HG03196 (cell line): ENCODE measurements at regions not wholly inside any gene's neighbourhood (a gene's known extent, or its start where the extent isn't known, plus 50 kb on each side); places are given as distances from the start of the nearest gene placed in this dataset.
"Not testable (repeated sequence)": the region's sequence is repeated elsewhere in the genome, so short reads cannot be mapped to it uniquely, and the experiment has no call there.

Experiments used
- ATAC-seq: cut with Tn5 transposase; IDR thresholded peaks from one replicate; pipeline ENCODE4 v1.9.1; 2021; ENCODE audit not compliant: unreplicated experiment

DNA sequence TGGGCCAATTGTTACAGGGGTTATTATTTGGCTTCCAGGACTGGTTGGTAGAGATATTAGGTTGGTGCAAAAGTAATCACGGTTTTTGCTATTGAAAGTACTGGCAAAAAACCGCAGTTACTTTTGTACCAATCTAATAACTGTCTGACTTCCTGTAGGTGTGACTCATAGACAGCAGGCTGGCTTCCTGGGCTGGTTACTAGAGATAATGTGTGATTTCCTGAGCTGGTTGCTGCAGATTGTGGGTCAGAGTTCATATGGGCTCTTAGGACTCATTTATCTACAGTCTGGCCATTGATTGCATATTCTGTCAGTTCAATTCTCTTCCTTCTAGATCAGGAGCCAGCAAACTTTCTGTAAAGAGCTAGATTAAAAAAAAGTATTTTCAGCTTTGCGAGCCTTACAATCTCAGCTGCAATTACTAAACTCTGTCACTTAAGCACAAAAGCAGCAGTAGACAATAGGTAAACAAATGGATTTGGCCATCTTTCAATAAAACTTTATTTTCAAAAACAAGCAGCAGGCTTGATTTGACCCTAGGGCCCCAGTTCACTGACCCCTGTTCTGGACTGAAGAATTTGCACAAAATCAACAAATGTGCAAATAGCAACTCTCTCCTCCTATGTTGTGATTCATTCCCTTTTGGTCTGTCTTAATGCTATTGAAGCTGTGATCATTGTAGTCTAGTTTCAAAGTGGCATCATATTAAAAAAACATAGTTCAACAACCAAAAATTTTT lies 50.8 kb upstream of the BOD1L1 start:
- ATAC-seq, result no peak

GRCh38 chr4:13681570-13681969 lies 54.0 kb upstream of the BOD1L1 start:
- ATAC-seq, result no peak

GRCh38 chr4:13694256-13694655 lies 66.7 kb upstream of the BOD1L1 start:
- ATAC-seq, result no peak

GRCh38 chr4:13698296-13698695 lies 70.8 kb upstream of the BOD1L1 start:
- ATAC-seq, result no peak

DNA sequence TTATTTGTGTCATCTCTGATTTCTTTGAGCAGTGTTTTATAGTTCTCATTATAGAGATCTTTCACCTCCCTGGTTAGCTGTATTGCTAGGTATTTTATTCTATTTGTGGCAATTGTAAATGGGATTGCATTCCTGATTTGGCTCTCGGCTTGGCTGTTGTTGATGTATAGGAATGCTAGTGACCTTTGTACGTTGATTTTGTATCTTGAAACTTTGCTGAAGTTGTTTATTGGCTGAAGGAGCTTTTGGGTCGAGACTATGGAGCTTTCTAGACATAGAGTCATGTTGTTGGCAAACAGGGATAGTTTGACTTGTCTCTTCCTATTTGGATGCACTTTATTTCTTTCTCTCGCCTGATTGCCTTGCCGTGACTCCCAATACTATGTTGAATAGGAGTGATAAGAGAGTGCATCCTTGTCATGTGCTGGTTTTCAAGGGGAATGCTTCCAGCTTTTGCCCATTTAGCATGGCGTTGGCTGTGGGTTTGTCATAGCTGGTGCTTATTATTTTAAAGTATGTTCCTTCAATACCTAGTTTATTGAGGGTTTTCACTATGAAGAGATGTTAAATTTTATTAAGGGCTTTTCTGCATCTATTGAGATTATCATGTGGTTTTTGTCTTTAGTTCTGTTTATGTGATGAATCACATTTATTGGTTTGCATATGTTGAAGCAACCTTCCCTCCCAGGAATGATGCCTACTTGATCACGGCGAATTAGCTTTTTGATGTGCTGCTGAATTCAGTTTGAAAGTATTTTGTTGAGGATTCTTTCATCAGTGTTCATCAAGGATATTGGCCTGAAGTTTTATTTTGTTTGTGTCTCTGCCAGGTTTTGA lies 72.7 kb upstream of the BOD1L1 start:
- no peak for ATAC-seq

GRCh38 chr4:13700858-13701140 lies 73.3 kb upstream of the BOD1L1 start:
- not testable (repeated sequence) for ATAC-seq

GRCh38 chr4:13701937-13702446 lies 74.5 kb upstream of the BOD1L1 start:
- no peak for ATAC-seq

DNA sequence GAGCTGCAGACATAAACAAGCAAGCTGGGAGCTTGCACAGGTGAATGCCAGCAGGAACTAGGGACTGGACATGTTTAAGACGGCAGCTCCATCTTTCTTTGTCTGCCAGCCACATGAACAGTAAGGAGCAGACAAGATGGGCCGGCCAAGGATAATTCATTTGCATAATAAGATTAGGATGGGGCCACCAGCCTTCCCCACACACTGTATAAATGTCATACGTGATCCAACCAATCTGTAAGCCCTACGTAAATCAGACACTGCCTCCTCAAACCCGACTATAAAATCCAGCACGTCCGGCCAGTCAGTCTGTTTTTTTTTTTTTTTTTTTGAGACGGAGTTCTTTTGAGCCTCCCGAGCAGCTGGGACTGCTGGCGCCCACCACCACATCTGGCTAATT lies 75.6 kb upstream of the BOD1L1 start:
- no peak for ATAC-seq

DNA sequence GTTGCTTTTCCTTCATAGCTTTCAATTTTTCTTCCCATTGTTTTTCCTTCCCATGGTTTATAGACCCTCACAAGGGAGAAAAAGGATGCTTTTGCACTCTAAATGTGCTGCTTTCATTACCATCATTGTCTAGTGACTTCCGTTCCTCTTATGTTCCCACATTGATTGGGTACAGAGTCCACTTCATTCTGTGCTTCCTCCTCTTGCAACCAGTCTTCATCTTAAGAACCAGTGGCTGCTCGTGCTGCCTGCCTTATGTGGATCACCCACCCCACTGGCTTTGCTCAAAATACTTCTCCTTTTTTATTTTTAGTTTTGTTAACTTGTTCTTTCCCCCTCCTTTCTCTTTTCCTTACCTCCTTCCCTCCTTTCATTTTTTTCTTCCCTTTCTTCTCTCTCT lies 76.5 kb upstream of the BOD1L1 start:
- no peak for ATAC-seq

DNA sequence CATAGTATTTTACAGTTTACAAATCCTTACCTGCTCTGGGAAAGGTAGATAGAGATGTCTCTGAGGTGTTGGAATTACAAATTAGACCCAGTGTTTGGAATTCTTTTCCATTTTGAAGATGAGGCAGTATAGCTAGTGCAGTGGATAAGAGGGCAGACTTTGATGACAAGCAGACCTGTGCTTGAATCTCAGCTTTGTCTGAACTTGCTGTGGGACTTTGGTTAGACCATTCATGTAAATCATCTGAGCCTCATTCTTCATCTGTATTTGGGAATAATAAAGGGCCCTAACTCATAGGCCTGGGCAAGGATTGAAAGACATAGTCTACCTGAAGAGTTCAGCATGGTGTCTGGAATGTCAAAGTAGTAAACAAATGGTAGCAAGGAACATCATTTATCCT lies 77.2 kb upstream of the BOD1L1 start:
- no peak for ATAC-seq

DNA sequence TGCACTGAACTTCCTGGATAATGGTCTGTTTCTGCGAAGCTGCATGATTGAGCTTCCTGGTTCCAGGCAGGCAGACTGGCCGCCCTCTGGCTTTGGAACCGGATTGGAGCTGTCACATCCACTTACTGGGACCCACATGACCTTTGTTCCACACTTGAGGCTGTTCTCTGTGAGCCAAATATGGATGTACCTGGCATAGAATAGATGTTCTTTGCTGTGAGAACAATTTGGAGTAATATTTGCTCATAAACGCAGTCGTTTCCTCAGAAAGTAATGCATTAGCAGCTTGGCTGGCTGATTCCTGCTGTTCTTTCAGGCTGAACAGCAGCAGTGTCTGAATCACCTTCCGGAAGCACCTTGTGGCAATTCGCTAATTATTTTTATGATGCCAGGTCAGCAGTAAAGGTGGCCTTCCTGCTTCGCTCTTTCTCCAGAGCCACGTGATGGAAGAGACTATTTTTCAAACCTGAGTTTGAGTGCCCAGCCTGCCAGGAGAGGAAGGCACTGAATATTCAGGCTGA lies 78.1 kb upstream of the BOD1L1 start:
- no peak for ATAC-seq

- no peak for ATAC-seq
Measured at GRCh38 chr4:13706120-13706519, 78.6 kb upstream of the BOD1L1 start.

GRCh38 chr4:13706716-13707115 lies 79.2 kb upstream of the BOD1L1 start:
- ATAC-seq, result no peak

GRCh38 chr4:13710246-13710885 lies 82.8 kb upstream of the BOD1L1 start:
- no peak for ATAC-seq

- ATAC-seq, result no peak
Measured at GRCh38 chr4:13711233-13711785, 83.8 kb upstream of the BOD1L1 start.

DNA sequence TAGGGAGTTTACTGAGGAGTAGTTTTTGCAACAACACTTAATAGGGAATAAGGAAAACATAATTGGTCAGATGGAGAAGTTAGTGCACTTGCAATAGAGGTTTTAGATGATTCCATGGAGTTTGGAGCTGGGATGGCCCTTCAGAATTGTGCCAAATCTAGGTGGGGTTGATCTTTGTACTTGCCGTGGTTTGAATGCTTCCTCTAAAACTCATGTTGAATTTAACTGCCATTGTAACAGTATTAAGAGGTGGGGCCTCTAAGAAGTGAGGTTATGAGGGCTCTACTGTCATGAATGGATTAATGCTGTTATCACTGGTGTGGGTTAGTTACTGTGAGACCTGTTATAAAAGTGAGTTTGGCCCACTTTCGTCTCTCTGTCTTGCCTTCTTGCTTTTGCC lies 94.4 kb upstream of the BOD1L1 start:
- ATAC-seq, result no peak

DNA sequence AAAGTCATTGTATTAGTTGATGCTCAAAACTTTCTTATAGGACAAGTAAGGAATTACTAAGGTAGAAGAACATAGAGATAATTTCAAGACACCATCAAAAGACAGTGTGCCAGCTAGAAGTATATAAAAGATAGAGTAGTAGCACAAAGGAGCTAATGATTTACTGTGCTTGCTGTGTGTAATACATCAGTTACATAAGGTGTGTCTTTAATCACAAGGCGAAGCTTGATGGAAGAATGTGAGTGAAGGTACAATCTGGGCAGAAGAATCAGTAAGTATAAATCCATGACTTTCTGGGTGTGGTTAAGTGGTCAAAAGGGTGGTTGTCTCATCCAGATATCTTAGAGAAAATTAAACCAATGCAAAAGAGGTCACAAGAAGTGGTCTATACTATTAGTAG lies 95.1 kb upstream of the BOD1L1 start:
- no peak for ATAC-seq

DNA sequence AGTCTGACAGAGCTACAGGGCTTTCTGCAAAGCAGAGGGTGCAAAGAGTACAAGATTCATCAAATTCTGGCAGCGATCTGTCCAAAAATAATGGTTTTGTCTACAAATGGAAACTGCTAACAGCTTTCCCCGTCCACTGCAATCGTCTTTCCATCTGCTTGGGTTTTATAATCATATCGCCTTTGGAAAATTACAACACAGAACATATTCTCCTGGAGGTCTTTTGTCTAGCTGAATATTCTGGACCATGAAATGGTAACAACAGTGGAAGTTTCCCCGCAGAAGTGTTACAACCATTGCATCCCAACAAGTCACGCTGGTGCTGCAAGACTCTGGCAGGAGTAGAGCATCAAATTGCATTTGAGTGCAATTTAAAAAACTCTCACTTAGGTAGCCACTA lies 101.2 kb upstream of the BOD1L1 start:
- ATAC-seq, result no peak

DNA sequence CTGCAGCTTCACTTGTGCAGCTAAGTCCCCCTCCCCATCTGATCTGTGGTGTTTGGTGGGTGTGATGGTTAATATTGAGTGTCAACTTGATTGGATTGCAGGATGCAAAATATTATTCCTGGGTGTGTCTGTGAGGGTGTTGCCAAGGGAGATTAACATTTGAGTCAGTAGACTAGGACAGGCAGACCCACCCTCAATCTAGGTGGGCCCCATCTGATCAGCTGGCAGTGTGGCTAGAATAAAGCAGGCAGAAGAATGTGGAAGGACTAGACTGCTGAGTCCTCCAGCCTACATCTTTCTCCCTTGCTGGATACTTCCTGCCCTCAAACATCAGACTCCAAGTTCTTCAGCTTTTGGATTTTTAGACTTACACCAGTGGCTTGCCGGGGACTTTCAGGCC lies 103.5 kb upstream of the BOD1L1 start:
- ATAC-seq, result no peak

DNA sequence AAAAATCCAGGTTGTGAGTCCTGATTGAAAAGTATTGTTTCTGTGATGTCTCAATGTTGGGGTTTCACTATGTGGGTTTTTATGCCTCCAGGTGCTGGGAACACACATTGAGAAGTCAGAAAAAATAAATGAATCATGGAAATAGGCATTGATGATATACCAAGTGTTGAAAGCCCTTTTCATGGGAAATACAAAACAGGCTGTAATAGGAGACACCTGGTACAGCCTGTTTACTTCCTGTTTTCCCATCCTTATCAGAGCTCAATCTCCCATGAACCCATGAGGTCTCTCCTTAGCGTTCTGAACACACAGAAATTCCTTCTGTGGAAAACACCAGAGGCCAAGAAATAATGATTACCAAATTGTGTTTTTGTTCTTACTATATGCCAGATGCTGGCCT lies 106.3 kb upstream of the BOD1L1 start:
- ATAC-seq, result no peak

DNA sequence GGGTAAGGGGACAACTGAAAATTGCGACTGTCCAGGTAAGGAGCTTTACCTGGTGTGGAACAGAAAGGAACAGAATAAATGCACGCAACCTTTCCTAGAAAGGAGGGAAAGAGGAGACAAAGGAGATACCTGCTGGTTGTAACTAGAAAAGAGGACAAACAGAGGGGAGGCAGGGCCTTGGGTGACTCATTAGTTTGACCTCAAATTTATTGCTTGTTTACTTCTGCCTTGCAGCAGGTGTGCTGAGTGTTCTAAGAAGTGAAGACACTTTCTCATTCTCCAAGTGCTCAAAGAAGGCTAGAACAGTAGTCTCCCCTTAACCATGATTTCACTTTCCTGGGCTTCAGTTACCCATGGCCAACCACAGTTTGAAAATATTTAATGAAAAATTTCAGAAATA lies 123.1 kb upstream of the BOD1L1 start:
- no peak for ATAC-seq
